GM19372 (cell line): ENCODE measurements at regions not wholly inside any gene's neighbourhood (a gene's known extent, or its start where the extent isn't known, plus 50 kb on each side); places are given as distances from the start of the nearest gene placed in this dataset.
A peak's percentile ranks its signal among the peaks of the same experiment; 100 is the strongest.

ENCODE experiments used
- ATAC-seq: cut with Tn5 transposase; IDR thresholded peaks from one replicate; pipeline ENCODE4 v1.9.1; 2021; ENCODE audit warnings: mild to moderate bottlenecking, low read depth, moderate library complexity; ENCODE audit not compliant: unreplicated experiment

DNA sequence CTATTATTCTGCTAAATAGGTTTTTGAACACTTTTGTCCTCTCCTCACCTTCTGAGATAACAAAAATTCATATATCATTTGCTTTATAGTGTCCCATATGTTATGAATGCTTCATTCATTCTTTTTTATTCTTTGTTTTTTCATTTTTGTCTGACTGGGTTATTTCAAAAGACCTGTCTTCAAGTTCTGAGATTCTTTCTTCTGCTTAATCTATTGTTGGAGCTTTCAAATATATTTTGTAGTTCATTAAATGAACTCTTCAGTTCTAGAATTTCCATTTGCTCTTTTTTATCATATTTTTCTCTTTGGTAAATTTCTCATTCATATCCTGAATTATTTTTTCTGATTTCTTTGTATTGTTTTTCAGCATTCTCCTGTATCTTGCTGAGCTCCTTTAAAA, 53.1 kb upstream of the SCIN start:
- ATAC-seq: no peak

DNA sequence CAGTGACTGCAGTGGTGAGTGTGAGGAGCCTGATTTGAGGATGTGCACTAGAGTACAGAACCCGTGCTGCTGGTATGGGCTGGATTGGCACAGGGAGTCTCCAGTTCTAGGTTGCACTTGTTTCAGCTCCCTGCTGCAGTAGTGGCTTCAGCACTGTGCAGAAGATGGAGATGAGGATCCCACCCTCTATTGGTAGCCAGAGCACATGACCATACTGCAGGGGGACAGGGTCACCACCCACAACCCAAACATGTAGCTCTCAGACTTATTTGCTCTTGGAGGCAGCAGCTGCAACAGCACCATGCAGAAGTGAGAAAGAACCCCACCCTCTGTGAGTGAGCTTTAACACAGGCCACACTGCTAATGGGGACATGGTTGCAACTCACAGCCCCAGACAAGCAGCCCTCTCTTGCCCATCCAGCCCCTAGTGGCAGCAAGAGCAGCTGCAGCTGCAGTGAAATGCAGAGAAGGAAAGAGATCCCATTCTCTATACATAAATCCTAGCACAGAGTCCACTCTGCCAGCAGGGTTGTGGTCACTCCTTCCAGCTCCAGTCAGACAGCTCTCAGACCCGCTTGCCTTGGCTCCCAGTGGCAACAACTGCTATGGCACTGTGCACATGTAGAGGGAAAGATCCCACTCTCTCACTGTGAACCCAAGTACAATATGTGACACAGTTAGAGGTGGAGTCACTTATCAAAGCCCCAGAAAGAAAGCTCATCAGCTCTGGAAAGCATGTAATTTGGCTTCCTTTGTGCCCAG, 51.4 kb upstream of the SCIN start:
- peak; percentile 92 for ATAC-seq

DNA sequence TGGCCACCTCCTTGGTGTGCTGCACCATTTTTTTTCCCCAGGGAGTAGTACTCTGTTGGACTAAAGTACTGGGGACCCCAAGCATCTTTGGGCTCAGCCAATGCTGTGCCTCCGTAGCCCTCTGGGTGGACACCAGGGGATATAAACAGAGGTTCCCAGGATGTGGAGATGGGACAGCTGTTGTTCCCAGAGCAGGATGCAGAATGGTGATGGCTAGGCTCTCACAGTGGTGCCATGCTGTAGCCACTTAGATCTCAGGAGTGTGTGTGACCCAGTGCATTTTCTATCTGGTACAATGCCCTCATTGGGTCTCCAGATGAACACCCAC, 50.9 kb upstream of the SCIN start:
- no peak for ATAC-seq
